DOHH2 (cell line): ENCODE measurements at regions not wholly inside any gene's neighbourhood (a gene's known extent, or its start where the extent isn't known, plus 50 kb on each side); places are given as distances from the start of the nearest gene placed in this dataset.

Source experiments
- H3F3A ChIP-seq: fragments of 200-600 bp; sonication (generic), shearing (Covaris generic); 2 replicates; pipeline ENCODE4 v1.6.0; 2016; ENCODE audit warnings: antibody characterized with exemption, mild to moderate bottlenecking; ENCODE audit not compliant: control insufficient read depth, insufficient read depth
- H3K27ac ChIP-seq: fragments of 200-600 bp; sonication (generic); 2 replicates; pipeline ENCODE4 v1.5.1; 2014; ENCODE audit warnings: low read depth, mild to moderate bottlenecking, low read length, moderate library complexity
- H3K27me3 ChIP-seq: fragments of 200-600 bp; sonication (generic); 2 replicates; pipeline ENCODE4 v1.6.1; 2014; ENCODE audit warnings: mild to moderate bottlenecking, low read length, mixed read lengths; ENCODE audit not compliant: control insufficient read depth
- H3K36me3 ChIP-seq: fragments of 200-600 bp; sonication (generic); 2 replicates; pipeline ENCODE4 v1.6.1; 2014; ENCODE audit warnings: mild to moderate bottlenecking, low read length, moderate library complexity, mixed read lengths; ENCODE audit not compliant: control insufficient read depth
- H3K4me1 ChIP-seq: fragments of 200-600 bp; sonication (generic); 2 replicates; pipeline ENCODE4 v1.6.1; 2014; ENCODE audit warnings: mild to moderate bottlenecking, low read length, mixed read lengths; ENCODE audit not compliant: control insufficient read depth
- H3K4me2 ChIP-seq: fragments of 200-600 bp; sonication (generic); 2 replicates; pipeline ENCODE4 v1.6.0; 2014; ENCODE audit warnings: mild to moderate bottlenecking, low read length, moderate library complexity
- H3K4me3 ChIP-seq: fragments of 200-600 bp; sonication (generic); 2 replicates; pipeline ENCODE4 v1.5.1; 2014; ENCODE audit warnings: mild to moderate bottlenecking, low read length, mixed read lengths
- H3K79me2 ChIP-seq: fragments of 200-600 bp; sonication (generic); 2 replicates; pipeline ENCODE4 v1.6.1; 2014; ENCODE audit warnings: mild to moderate bottlenecking, low read length, mixed read lengths; ENCODE audit not compliant: control insufficient read depth
- H3K9me2 ChIP-seq: fragments of 200-600 bp; sonication (generic); replicated peaks from 2 replicates; pipeline ENCODE4 v1.6.1; 2014; ENCODE audit warnings: mild to moderate bottlenecking, low read length, mixed read lengths; ENCODE audit not compliant: control insufficient read depth
- H3K9me3 ChIP-seq: fragments of 200-600 bp; sonication (generic); 2 replicates; pipeline ENCODE4 v1.6.1; 2014; ENCODE audit warnings: antibody characterized with exemption, low read length, mixed read lengths; ENCODE audit not compliant: control insufficient read depth, insufficient read depth
- H4K20me1 ChIP-seq: fragments of 200-600 bp; sonication (generic); 2 replicates; pipeline ENCODE4 v1.6.0; 2014; ENCODE audit warnings: low read depth, mild to moderate bottlenecking, antibody characterized with exemption, low read length, moderate library complexity; ENCODE audit not compliant: control insufficient read depth, insufficient read depth
- CTCF ChIP-seq: fragments of 200-600 bp; sonication (generic); IDR thresholded peaks from one replicate; pipeline ENCODE4 v1.5.1; 2014; ENCODE audit warnings: antibody characterized with exemption, mild to moderate bottlenecking, low read depth, low read length; ENCODE audit not compliant: poor library complexity, severe bottlenecking
- EZH2phosphoT487 ChIP-seq: fragments of 200-600 bp; sonication (generic); IDR thresholded peaks from 2 replicates; pipeline ENCODE4 v1.6.1; 2017; ENCODE audit warnings: borderline replicate concordance, mild to moderate bottlenecking, antibody characterized with exemption, low read length, moderate library complexity, mixed read lengths

DNA sequence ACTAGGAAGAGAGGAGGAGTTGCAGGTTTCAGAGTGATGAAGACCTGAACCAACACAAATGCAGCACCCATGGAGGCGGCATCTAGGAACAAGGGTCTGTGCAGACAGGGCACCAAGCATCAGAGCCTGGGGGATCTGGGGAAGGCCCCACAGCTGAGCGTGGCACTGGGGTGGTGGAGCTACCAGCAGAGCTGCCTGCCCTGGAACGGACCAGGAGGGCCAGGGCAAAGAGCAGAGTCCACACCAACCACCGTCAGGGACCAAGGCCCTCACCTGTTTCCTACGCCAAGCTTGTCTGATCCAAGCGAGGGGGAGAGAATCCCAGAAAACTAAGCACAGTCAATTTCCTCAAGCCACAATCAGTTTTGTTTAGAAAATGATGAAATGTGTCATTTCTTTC is 79.0 kb upstream of the SYT6 start:
- TF ChIP-seq CTCF, result no peak
- no peak for TF ChIP-seq EZH2phosphoT487
- H3K27ac ChIP-seq, result no peak overlapping the region
- no peak overlapping the region for H3K4me2 ChIP-seq
- no peaks in the 10 kb centered on the region for H3K36me3 ChIP-seq
- no peaks in the 10 kb centered on the region; the same call in 1 of the 2 replicates for H3K27me3 ChIP-seq
- H3K9me3 ChIP-seq, result no peaks in the 10 kb centered on the region
- no peaks in the 10 kb centered on the region for H3K9me2 ChIP-seq
- no peaks in the 10 kb centered on the region for H4K20me1 ChIP-seq
- H3K4me3 ChIP-seq, result no peak overlapping the region
- no peaks in the 10 kb centered on the region for H3F3A ChIP-seq
- no peaks in the 10 kb centered on the region for H3K79me2 ChIP-seq
- H3K4me1 ChIP-seq, result peaks cover 3% of the 10 kb centered on the region; the same call in 1 of the 2 replicates

DNA sequence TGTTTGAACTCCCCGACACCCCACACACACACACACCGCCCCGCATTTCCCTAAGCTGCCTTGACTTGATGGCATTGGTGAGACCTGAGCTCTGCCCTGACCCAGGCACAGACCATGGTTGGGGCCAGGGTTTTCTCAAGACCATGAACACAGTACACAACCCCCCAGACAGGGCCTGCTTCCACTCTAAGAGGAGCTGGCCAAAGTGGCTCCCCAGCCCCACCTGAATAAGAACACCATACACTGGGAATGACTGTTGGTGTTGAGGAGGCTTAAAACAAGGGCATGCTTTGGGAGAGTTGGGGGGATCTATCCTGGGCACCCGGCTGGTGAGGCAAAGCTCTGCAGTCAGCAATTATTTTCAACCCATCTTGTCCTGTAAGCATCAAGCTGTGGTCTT is 77.6 kb upstream of the SYT6 start:
- Histone ChIP-seq H3K79me2 (no peaks in the 10 kb centered on the region), H3K9me2 (no peaks in the 10 kb centered on the region), H3K27ac (no peak overlapping the region), H3K27me3 (no peaks in the 10 kb centered on the region; the same call in 1 of the 2 replicates), H3K4me2 (no peak overlapping the region), H3F3A (no peaks in the 10 kb centered on the region), H3K9me3 (no peaks in the 10 kb centered on the region), H3K4me3 (no peak overlapping the region), H3K36me3 (no peaks in the 10 kb centered on the region), H4K20me1 (no peaks in the 10 kb centered on the region), H3K4me1 (peaks cover 3% of the 10 kb centered on the region; the same call in 1 of the 2 replicates)
- no peak for TF ChIP-seq CTCF
- no peak for TF ChIP-seq EZH2phosphoT487

GRCh38 chr1:114229368-114229767 is 75.7 kb upstream of the SYT6 start:
- Histone ChIP-seq H3K4me2 (no peak overlapping the region), H3K9me3 (no peaks in the 10 kb centered on the region), H3K4me3 (no peak overlapping the region), H3F3A (no peaks in the 10 kb centered on the region), H4K20me1 (no peaks in the 10 kb centered on the region), H3K27me3 (no peaks in the 10 kb centered on the region; the same call in 1 of the 2 replicates), H3K79me2 (no peaks in the 10 kb centered on the region), H3K36me3 (no peaks in the 10 kb centered on the region), H3K4me1 (peaks cover under 1% of the 10 kb centered on the region; the same call in 1 of the 2 replicates), H3K27ac (no peak overlapping the region), H3K9me2 (no peaks in the 10 kb centered on the region)
- no peak for TF ChIP-seq CTCF
- no peak for TF ChIP-seq EZH2phosphoT487

DNA sequence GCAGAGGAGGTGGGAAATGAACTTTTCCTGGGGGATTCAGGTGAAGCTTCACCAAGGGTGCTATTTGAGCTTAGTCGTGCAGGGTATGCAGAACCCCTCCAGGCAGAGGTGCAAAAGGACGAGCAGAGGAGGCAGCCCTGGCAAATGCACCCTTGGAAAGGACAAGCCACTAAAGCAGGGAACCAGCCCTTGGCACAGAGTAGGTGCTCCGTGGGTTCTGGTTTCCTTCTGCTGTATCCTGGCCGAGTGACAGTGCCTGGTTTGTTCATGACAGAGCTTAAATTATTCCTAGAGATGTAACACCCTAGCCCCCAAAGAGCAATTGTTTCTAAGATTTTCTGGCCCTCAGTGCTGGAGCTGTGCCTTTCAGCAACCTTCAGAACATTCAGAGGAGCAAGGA is 73.4 kb upstream of the SYT6 start:
- no peaks in the 10 kb centered on the region for H3K79me2 ChIP-seq
- no peak overlapping the region for H3K4me3 ChIP-seq
- H4K20me1 ChIP-seq, result no peaks in the 10 kb centered on the region
- TF ChIP-seq EZH2phosphoT487, result no peak
- TF ChIP-seq CTCF, result no peak
- H3F3A ChIP-seq, result no peaks in the 10 kb centered on the region
- no peaks in the 10 kb centered on the region for H3K36me3 ChIP-seq
- no peak overlapping the region for H3K27ac ChIP-seq
- H3K9me2 ChIP-seq, result no peaks in the 10 kb centered on the region
- no peaks in the 10 kb centered on the region; the same call in 1 of the 2 replicates for H3K27me3 ChIP-seq
- no peak overlapping the region for H3K4me2 ChIP-seq
- H3K4me1 ChIP-seq, result no peaks in the 10 kb centered on the region
- H3K9me3 ChIP-seq, result no peaks in the 10 kb centered on the region
